GM19240 (cell line): ENCODE measurements at regions not wholly inside any gene's neighbourhood (a gene's known extent, or its start where the extent isn't known, plus 50 kb on each side); places are given as distances from the start of the nearest gene placed in this dataset.

Experiments
- DNase-seq: peaks from one replicate; pipeline ENCODE4 v3.0.0; 2011; ENCODE audit warnings: low spot score; ENCODE audit not compliant: insufficient read length

DNA sequence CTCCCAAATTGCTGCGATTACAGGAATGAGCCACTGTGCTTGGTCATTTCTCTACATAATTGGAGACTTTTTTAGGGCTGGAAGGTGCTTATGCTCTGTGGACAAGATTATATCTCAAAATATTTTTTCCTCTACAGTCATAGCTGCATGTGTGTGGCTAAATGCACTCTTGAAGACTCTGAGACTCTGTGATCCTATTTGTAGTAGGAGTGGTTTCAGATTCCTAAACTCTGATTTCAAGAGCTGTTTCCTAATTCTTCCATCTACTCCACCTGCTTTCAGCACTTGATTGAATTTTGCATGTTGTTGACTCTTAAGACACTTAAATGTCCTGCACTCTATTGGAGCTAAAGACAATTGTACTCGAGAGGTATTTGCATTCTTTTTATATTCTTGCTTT lies 78.0 kb downstream of the KLF5 start:
- no peak for DNase-seq

DNA sequence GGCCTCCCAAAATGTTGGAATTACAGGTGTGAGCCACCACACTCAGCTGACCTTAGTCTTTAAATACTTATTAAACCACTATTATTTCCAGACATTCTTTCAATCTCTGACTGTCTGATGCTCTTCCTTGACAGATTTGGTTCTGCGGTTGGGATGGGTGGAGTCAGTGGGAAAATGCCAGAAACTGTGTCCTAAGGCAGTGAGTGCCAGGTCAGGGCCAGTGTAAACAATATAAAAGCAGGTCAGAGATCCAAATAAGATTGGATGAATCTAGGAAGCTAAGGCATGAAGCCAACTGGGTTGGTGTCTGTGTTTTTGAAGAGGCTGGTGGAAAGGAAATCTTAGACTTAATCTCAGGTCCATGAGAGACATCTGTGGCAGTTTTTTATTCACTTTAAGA lies 74.7 kb downstream of the KLF5 start:
- DNase-seq, result no peak

DNA sequence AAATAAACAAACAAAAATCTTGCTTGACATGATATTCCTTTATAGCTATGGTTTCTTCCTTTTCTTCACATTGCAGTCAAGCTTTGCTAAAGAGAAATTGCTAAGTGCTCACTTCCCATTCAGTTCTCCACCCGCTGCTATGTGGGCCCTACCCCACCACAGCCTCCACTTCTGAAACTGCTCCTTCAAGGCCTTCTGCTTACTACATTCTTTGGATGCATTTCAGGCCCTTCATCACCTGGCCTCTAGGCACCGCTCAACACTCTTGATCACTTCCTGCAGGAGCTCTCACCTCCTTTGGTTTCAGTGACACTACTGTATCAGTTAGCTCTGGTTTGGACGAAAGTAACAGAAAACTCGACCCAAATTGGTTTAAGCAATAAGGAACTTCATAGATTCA lies 72.4 kb downstream of the KLF5 start:
- no peak for DNase-seq

DNA sequence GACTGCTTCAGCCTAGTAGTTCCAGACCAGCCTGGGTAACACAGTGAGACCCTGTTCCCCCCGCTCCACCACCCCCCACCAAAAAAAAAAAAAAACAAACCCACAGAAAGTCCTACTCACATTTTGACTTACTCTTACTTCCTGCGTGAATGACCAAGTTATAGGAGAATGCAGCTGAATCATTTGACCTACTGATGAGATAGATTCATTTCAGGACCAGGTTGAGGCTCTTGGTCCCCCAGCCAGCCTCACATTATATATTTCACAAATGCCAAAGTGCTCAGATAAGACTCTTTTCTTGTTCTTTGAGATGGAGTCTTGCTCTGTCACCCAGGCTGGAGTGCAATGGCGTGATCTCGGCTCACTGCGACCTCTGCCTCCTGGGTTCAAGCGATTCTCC lies 70.2 kb downstream of the KLF5 start:
- no peak for DNase-seq
